ENCODE measurements at regions not wholly inside any gene's neighbourhood (a gene's known extent, or its start where the extent isn't known, plus 50 kb on each side); places are given as distances from the start of the nearest gene placed in this dataset.

DNA sequence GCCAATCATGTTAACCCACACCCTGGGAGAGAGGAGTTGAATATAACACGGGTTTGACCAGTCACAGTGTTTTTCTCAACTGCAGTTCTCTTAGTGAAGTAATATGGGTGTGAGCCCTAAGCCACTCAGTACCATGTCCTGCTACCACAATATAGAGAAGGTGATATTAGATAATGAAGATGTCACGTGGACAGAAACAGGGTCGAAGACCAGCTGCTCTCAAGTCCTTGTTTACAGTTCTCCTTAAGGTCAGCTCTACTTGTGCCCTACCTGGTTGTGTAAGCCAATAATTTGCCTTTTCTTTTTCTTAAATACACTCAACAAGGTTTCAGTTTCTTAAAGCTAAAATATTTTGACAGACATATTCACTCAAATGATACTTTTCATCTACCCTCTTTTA is 128.3 kb upstream of the POT1 start:
- TF ChIP-seq, protein P1, sequence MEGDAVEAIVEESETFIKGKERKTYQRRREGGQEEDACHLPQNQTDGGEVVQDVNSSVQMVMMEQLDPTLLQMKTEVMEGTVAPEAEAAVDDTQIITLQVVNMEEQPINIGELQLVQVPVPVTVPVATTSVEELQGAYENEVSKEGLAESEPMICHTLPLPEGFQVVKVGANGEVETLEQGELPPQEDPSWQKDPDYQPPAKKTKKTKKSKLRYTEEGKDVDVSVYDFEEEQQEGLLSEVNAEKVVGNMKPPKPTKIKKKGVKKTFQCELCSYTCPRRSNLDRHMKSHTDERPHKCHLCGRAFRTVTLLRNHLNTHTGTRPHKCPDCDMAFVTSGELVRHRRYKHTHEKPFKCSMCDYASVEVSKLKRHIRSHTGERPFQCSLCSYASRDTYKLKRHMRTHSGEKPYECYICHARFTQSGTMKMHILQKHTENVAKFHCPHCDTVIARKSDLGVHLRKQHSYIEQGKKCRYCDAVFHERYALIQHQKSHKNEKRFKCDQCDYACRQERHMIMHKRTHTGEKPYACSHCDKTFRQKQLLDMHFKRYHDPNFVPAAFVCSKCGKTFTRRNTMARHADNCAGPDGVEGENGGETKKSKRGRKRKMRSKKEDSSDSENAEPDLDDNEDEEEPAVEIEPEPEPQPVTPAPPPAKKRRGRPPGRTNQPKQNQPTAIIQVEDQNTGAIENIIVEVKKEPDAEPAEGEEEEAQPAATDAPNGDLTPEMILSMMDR (IDR thresholded peaks at IDR 0.05 in 4 of 5, conservative IDR thresholded peaks at IDR 0.05 in 1 of 5) = no peak
- no peak for TF ChIP-seq POLR2A (IDR thresholded peaks at IDR 0.05)

All from gastrocnemius medialis (tissue), 4 donors.